Kasumi-1 (cell line): ENCODE measurements at regions not wholly inside any gene's neighbourhood (a gene's known extent, or its start where the extent isn't known, plus 50 kb on each side); places are given as distances from the start of the nearest gene placed in this dataset.
"Not testable (repeated sequence)": the region's sequence is repeated elsewhere in the genome, so short reads cannot be mapped to it uniquely, and the experiment has no call there.

Experiments
- DNase-seq, 2 experiments: peaks; one replicate each; lab custom pipeline; 2025; lab: John Stamatoyannopoulos, UW

- DNase-seq = no peak
Measured at GRCh38 chr13:32828711-32829110, 187.5 kb upstream of the KL start.

GRCh38 chr13:32829269-32829668, 187.0 kb upstream of the KL start:
- DNase-seq = no peak

- DNase-seq = no peak
Measured at GRCh38 chr13:32829676-32830335, 186.4 kb upstream of the KL start.

GRCh38 chr13:32830336-32831031, 185.7 kb upstream of the KL start:
- DNase-seq = no peak

GRCh38 chr13:32837307-32837972, 178.8 kb upstream of the KL start:
- DNase-seq = no peak

GRCh38 chr13:32837973-32838927, 178.0 kb upstream of the KL start:
- no peak for DNase-seq

GRCh38 chr13:32838945-32839344, 177.3 kb upstream of the KL start:
- no peak for DNase-seq

- no peak for DNase-seq
Measured at GRCh38 chr13:32840113-32840512, 176.1 kb upstream of the KL start.

- DNase-seq = no peak
Measured at GRCh38 chr13:32840989-32841713, 175.1 kb upstream of the KL start.

GRCh38 chr13:32845952-32846950, 170.0 kb upstream of the KL start:
- no peak for DNase-seq

- not testable (repeated sequence) for DNase-seq
Measured at GRCh38 chr13:32847976-32848375, 168.2 kb upstream of the KL start.

- DNase-seq = no peak
Measured at GRCh38 chr13:32849369-32849768, 166.9 kb upstream of the KL start.

- DNase-seq = no peak
Measured at GRCh38 chr13:32850316-32851052, 165.7 kb upstream of the KL start.

GRCh38 chr13:32851083-32852069, 164.8 kb upstream of the KL start:
- no peak for DNase-seq

- no peak for DNase-seq
Measured at GRCh38 chr13:32852526-32852925, 163.7 kb upstream of the KL start.

GRCh38 chr13:32857077-32857476, 159.1 kb upstream of the KL start:
- no peak for DNase-seq

GRCh38 chr13:32857689-32858088, 158.5 kb upstream of the KL start:
- no peak for DNase-seq

- no peak for DNase-seq
Measured at GRCh38 chr13:32859707-32860292, 156.4 kb upstream of the KL start.
